Fibroblast of gingiva (primary cell): ENCODE measurements at regions not wholly inside any gene's neighbourhood (a gene's known extent, or its start where the extent isn't known, plus 50 kb on each side); places are given as distances from the start of the nearest gene placed in this dataset.

Experiments
- DNase-seq: peaks from one replicate; pipeline ENCODE4 v3.0.0-alpha.2; 2011; ENCODE audit warnings: low read depth

- no peak for DNase-seq
Observed at GRCh38 chr4:149296503-149296902, 519.1 kb downstream of the IQCM start.

DNA sequence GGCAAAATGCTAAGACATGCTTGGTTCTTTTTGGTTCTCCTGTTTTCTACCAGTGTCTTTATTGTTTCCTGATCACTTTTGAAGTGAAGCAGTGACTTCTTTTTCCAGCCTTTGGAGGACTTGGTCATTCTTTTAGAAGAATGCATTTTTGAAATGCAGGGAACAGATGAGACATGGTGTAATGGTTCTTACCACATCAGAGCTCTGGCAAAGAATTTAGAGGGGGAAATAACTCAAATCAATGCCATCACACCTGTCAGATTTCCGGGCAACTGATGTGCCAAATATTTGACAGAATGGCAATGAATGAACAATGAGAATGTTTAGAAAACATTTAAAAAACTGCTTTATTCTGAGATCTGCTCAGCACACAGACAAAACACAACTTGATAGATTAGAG is 519.6 kb downstream of the IQCM start:
- no peak for DNase-seq

GRCh38 chr4:149294601-149295000 is 521.0 kb downstream of the IQCM start:
- DNase-seq, result no peak

GRCh38 chr4:149293046-149293649 is 522.5 kb downstream of the IQCM start:
- no peak for DNase-seq

DNA sequence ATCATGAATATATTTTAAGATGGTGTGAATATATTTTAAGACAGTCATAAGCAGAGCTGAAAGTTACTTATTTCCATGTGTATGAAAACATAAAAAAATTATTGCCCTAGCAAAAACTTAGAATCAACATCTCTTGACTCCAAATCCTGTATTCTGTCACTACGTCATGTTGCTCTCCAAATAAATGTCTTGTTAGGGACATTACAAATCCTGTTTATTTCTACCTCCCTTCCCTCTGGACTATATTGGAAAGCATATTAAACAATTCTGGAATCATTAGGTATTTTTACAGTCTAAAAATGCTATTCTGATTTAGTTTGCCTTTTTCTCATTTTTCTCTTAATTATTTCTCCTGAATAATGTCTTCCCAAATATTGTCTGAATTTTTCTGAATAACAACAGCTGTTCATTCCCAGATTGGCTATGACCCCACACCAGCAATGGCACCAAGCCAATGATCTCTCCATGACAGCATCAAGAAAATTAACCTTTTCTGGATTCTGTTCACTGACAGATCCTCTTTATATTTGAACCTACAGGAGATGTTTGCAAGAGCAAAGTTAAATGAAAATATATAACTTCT is 523.1 kb downstream of the IQCM start:
- DNase-seq, result no peak

DNA sequence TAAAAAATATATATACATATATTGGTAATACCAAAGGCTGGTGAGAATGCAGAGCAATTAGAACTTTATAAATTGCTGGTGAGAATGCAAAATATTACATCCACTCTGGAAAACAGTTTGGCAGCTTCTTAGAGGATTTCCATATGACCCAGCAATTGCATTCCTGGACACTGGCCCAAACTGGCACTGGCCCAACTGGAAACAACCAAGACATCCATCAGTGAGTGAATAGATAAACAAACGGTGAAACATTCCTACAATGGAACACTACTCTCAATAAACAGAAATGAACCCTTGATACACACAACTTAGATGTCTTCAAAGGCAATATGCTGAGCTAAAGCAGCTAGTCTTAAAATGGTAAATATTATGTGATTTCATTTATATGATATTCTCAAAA is 524.2 kb downstream of the IQCM start:
- peak; percentile 26 for DNase-seq

GRCh38 chr4:149280806-149281205 is 534.8 kb downstream of the IQCM start:
- peak; percentile 72 for DNase-seq

- peak; percentile 15 for DNase-seq
Observed at GRCh38 chr4:149279776-149280175, 535.9 kb downstream of the IQCM start.

DNA sequence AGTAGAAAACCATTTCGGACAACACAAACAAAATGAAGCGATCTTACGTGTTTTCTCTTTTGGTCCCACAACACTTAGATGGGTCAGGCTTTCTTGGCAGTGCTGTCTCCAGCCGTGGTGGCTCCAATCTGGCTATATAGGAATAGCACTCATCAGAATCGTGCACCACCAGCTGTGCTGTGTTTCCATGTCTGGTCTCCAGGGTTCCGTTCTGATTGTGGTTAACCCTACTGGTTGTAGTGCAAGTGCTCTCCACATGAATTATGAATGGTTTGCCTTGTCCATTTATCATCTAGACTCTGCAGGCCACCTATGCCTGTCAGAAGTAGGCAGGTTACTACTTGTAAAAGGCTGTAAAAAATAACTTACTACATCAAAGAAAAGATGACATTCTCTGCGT is 536.3 kb downstream of the IQCM start:
- no peak for DNase-seq

DNA sequence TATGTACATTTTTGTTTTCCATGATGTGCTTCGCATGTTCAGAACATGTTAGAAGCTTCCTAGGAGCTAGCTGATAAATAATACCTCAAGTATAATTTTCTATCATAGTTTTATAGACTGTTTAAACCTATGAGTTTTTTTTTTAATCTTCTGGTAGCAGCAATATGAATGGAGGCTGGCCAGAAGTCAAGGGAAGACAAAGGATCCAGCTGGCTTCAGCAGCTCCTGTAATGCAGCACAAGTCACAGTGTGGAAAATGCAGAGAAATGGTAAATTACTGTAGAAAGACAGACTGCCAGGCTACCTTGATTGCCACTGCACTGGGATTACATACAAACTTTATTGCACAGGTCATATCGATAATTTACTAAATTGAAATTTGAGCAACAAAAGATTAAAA is 537.9 kb downstream of the IQCM start:
- DNase-seq, result no peak

DNA sequence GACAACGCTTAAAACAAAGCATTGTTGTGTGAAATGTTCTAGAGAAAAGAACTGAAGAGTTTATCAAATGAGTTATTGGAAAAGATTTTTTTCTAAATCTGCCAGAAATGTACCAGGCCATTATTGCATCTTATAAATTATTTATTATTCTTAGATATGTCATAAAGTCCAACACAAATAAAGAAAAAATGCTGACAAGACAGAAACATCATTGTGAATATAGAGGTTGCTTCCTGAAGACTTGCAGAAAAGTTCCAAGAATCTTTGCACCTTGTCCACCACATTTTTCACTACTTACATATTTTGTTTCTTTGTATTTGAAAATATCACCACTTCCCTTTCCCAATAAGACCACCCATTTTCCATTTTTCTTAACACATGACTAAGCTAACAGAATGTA is 545.8 kb downstream of the IQCM start:
- DNase-seq, result no peak

GRCh38 chr4:149266301-149266700 is 549.3 kb downstream of the IQCM start:
- no peak for DNase-seq

DNA sequence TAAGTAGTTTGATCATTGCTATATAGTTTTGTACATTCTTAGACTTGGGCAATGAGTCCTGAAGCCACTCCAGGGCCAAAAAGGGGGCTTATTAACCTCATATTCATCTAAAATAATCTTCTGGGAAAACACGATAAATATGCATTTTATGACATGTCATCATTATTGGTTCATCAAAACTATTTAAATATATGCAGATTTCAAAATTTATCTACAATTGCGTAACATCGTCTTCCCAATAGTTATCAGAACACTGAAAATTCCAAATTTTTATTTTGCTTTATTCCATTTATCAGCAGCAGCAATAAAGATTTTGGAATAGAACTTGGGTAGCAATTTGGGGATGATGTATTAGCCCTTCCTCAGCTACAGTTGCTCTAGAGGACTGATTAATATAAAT is 550.0 kb downstream of the IQCM start:
- no peak for DNase-seq

DNA sequence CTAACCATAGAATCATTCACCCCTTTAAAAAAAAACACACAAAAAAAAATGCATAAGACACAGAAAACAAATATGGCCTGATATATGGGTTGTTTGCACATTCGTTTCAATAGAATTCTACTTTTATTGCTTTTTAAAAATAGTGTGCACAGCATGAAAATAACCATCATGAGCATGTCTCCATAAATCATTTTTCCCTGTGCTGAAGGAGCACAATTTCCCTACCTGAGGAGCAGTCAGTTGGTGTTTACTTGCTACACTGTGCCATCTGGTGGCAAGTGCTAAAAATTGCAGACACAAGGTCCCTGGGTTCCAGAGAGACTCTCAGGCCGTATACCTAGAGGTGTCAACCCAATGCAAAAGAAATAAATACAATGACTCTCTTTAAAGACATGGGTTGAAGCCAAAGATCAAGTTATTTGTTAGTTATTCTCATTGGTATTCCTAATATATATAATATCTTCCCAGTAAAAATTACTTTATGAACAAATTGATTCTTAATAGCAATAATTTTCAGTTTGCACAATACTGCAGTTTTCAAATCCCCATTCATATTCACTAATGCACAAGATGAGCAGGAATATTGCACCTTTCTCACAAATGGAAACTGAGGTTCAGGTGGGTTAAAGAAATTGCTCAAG is 551.4 kb downstream of the IQCM start:
- DNase-seq, result peak; percentile 44

DNA sequence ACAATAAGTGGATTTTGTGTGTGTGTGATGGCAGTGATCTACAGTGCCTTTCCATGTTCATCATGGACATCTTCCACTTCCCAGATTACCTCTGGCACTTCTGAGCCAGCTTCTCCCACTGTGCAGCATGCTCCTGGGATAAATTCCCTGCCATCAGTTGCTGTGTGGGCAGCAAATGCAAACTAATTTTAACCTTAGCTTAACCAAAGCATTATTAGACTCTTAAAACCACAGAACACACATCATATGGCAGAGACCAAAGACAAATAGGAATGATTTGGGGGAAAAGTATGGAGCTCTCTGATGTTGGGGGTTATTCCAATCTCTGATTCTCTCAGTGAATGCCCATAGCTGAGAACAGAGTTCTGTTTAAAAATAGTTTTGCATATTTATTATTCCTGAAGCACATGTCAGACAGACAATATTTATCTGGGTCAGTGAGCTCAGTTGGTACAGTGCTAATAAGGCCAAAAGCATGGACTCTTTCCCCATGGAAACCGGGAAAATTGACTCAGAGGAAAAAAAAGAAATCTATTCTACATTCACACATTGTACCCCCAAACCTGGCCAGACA is 567.4 kb downstream of the IQCM start:
- no peak for DNase-seq

DNA sequence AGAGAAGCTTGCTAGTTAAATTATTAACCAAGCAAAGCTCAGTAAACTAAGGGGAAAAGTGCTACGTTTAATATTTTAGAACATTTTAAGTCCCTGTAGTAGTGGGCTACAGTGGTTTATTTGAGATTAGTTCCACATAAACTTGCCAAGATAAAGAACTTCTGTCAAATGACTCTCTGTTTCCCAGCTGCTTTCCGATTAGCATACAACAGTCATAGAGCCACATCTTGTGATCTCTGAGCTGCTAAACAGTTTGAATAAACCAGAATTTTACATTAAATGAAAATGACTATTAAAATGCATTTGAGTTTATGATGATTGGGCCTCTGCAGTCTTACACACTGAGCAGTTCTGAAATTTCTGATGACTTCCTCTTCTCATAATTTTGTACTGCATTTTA is 568.5 kb downstream of the IQCM start:
- no peak for DNase-seq

- DNase-seq, result no peak
Observed at GRCh38 chr4:149245333-149245732, 570.3 kb downstream of the IQCM start.

DNA sequence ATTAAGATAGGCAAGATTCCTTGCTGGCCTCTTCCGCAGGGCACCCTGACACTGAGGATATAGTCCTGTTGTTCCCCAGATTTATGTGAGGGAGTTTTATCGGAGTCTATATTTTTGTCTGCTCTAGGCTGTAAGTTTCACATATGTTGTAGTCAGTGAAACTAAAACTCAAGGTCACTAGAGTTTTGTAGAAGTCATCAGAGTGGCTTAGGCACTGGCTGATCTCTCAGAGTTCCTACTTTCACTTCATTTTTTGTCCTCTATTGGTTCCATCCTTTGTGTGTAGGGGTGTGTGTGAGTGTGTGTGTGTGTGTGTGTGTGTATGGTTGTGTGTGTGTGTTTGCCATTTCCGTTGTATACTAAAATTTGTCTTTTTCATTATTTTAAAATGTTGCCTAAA is 577.5 kb downstream of the IQCM start:
- no peak for DNase-seq

DNA sequence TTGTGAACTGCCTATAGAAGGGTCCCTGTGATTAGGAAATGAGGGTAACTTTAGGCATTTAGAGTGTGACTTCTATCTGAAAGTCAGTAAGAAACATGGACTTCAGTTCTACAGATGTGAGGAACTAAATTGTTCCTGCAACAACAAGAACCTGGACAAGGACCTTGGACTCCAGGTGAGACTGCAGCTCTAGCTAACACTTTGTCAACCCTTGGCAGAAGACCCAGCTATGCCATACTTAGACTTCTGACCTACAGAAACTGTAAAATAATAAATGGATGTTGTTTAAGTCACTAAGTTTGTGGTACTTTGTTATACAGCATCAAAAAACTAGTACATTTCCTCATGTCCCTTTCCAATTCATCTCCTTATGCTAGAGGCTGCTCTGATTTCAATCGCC is 580.8 kb downstream of the IQCM start:
- no peak for DNase-seq

DNA sequence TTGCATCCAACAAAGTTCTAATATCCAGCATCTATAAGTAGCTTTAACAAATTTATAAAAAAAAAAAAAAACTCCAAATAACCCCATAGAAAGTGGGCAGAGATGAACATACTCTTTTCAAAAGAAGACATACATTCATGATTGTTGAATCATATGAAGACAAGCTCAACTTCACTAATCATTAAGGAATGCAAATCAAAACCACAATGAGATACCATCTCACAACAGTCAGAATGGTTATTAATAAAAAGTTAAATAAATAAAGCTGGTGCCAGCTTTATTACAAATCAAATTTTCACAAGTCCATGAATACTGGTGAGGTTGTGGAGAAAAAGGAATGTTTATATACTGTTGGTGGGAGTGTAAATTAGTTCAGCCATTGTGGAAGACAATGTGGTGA is 592.0 kb downstream of the IQCM start:
- DNase-seq, result no peak

GRCh38 chr4:149218672-149219071 is 597.0 kb downstream of the IQCM start:
- DNase-seq, result no peak

GRCh38 chr4:149214301-149214700 is 601.3 kb downstream of the IQCM start:
- DNase-seq, result no peak

DNA sequence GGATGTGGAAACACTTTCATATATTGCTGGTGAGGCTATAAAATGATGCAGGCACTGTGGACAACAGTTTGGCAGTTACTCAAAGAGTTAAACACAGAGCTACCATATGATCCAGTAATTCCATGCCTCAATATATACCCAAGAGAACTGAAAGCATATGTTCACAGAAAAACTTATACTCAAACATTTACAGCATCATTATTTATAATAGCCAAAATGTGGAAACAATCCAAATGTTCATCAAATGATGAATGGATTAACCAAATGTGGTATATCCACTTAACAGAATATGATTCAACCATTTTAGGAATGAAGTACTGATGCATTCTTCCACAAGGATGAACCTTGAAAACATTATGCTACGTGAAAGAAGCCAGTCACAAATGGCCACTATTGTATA is 603.8 kb downstream of the IQCM start:
- no peak for DNase-seq
